GM23338 (cell line): ENCODE measurements at regions not wholly inside any gene's neighbourhood (a gene's known extent, or its start where the extent isn't known, plus 50 kb on each side); places are given as distances from the start of the nearest gene placed in this dataset.

Experiments
- CREB1 ChIP-seq: fragments of 250-450 bp; sonication (Bioruptor Pico); IDR thresholded peaks from 2 replicates; pipeline ENCODE4 v1.5.0; 2020; ENCODE audit warnings: low read depth, mild to moderate bottlenecking, moderate library complexity
- EZH2 ChIP-seq: fragments of 200-600 bp; sonication (generic); IDR thresholded peaks from one replicate; pipeline ENCODE4 v1.8.0; 2017; ENCODE audit warnings: antibody characterized with exemption, mild to moderate bottlenecking, low read depth; ENCODE audit not compliant: unreplicated experiment
- EZH2phosphoT487 ChIP-seq: fragments of 200-600 bp; sonication (generic); IDR thresholded peaks from one replicate; pipeline ENCODE4 v1.8.1; 2018; ENCODE audit warnings: antibody characterized with exemption; ENCODE audit not compliant: unreplicated experiment
- JUNB ChIP-seq: IDR thresholded peaks from one replicate; pipeline ENCODE4 v1.6.1; 2016; ENCODE audit warnings: antibody characterized with exemption; ENCODE audit not compliant: unreplicated experiment
- POLR2AphosphoS5 ChIP-seq: IDR thresholded peaks from 2 replicates; pipeline ENCODE4 v1.6.1; 2016; ENCODE audit warnings: antibody characterized with exemption, low read depth
- ZNF114 ChIP-seq: fragments of 250-450 bp; sonication (Bioruptor Pico); IDR thresholded peaks from 2 replicates; pipeline ENCODE4 v1.5.0; 2020; ENCODE audit warnings: mild to moderate bottlenecking, moderate library complexity
- TF ChIP-seq, protein P1 (sequence below), 2 experiments: fragments of 200-600 bp in 1 of 2; sonication (generic) in 1 of 2; conservative IDR thresholded peaks; 2 replicates each; pipeline versions ENCODE4 v1.5.1 to v1.6.1; 2016 to 2017; ENCODE audit warnings: antibody characterized with exemption in 2 of 2, low read depth in 2 of 2, mild to moderate bottlenecking in 2 of 2, moderate library complexity in 1 of 2
- TF ChIP-seq, protein P2 (sequence below): IDR thresholded peaks from one replicate; pipeline ENCODE4 v1.6.1; 2018; ENCODE audit warnings: antibody characterized with exemption; ENCODE audit not compliant: unreplicated experiment

GRCh38 chr17:79231766-79232287, 157.2 kb downstream of the ENGASE start:
- TF ChIP-seq, protein P1, sequence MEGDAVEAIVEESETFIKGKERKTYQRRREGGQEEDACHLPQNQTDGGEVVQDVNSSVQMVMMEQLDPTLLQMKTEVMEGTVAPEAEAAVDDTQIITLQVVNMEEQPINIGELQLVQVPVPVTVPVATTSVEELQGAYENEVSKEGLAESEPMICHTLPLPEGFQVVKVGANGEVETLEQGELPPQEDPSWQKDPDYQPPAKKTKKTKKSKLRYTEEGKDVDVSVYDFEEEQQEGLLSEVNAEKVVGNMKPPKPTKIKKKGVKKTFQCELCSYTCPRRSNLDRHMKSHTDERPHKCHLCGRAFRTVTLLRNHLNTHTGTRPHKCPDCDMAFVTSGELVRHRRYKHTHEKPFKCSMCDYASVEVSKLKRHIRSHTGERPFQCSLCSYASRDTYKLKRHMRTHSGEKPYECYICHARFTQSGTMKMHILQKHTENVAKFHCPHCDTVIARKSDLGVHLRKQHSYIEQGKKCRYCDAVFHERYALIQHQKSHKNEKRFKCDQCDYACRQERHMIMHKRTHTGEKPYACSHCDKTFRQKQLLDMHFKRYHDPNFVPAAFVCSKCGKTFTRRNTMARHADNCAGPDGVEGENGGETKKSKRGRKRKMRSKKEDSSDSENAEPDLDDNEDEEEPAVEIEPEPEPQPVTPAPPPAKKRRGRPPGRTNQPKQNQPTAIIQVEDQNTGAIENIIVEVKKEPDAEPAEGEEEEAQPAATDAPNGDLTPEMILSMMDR (conservative IDR thresholded peaks at IDR 0.05; ENCODE audit: low read depth in 2 of 2): no peak
- TF ChIP-seq, protein P2, sequence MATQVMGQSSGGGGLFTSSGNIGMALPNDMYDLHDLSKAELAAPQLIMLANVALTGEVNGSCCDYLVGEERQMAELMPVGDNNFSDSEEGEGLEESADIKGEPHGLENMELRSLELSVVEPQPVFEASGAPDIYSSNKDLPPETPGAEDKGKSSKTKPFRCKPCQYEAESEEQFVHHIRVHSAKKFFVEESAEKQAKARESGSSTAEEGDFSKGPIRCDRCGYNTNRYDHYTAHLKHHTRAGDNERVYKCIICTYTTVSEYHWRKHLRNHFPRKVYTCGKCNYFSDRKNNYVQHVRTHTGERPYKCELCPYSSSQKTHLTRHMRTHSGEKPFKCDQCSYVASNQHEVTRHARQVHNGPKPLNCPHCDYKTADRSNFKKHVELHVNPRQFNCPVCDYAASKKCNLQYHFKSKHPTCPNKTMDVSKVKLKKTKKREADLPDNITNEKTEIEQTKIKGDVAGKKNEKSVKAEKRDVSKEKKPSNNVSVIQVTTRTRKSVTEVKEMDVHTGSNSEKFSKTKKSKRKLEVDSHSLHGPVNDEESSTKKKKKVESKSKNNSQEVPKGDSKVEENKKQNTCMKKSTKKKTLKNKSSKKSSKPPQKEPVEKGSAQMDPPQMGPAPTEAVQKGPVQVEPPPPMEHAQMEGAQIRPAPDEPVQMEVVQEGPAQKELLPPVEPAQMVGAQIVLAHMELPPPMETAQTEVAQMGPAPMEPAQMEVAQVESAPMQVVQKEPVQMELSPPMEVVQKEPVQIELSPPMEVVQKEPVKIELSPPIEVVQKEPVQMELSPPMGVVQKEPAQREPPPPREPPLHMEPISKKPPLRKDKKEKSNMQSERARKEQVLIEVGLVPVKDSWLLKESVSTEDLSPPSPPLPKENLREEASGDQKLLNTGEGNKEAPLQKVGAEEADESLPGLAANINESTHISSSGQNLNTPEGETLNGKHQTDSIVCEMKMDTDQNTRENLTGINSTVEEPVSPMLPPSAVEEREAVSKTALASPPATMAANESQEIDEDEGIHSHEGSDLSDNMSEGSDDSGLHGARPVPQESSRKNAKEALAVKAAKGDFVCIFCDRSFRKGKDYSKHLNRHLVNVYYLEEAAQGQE: no peak
- no peak for TF ChIP-seq POLR2AphosphoS5
- TF ChIP-seq EZH2phosphoT487: no peak
- no peak for TF ChIP-seq CREB1 (CRISPR knock-in tag)
- no peak for TF ChIP-seq EZH2
- TF ChIP-seq ZNF114 (CRISPR knock-in tag): no peak
- no peak for TF ChIP-seq JUNB
